Upper lobe of left lung (tissue), 6 donors: ENCODE measurements at regions not wholly inside any gene's neighbourhood (a gene's known extent, or its start where the extent isn't known, plus 50 kb on each side); places are given as distances from the start of the nearest gene placed in this dataset.
A peak's percentile ranks its signal among the peaks of the same experiment; 100 is the strongest.

ENCODE experiments used
- ATAC-seq, 2 donors: fragments of 200-7000 bp; cut with Tn5 transposase; one replicate each; pipeline ENCODE4 v1.9.1; 2022; ENCODE audit warnings: mild to moderate bottlenecking in 2 of 2, moderate library complexity in 2 of 2; ENCODE audit not compliant: low FRiP score in 2 of 2
- DNase-seq, 2 donors: peaks; one replicate each; pipeline ENCODE4 v3.0.0-alpha.2; 2019 to 2020
- H3K27ac ChIP-seq, 4 donors: fragments of 200-600 bp; sonication (generic); one replicate each; pipeline ENCODE4 v1.5.1; 2016 to 2019
- H3K27me3 ChIP-seq, 4 donors: fragments of 200-600 bp; sonication (generic); one replicate each; pipeline ENCODE4 v1.5.1; 2017 to 2019
- H3K36me3 ChIP-seq, 4 donors: fragments of 200-600 bp; sonication (generic); one replicate each; pipeline ENCODE4 v1.5.1; 2016 to 2019
- H3K4me1 ChIP-seq, 4 donors: fragments of 200-600 bp; sonication (generic); one replicate each; pipeline ENCODE4 v1.5.1; 2018 to 2019
- H3K4me3 ChIP-seq, 4 donors: fragments of 200-600 bp; sonication (generic); one replicate each; pipeline ENCODE4 v1.5.1; 2017 to 2019; ENCODE audit warnings: mild to moderate bottlenecking in 2 of 4, moderate library complexity in 1 of 4
- H3K9me3 ChIP-seq, 4 donors: fragments of 200-600 bp; sonication (generic); one replicate each; pipeline ENCODE4 v1.5.1; 2018 to 2019
- CTCF ChIP-seq, 6 experiments: fragments of 450-650 bp in 4 of 6; fragments of 200-600 bp in 2 of 6; sonication (generic) in 2 of 6; IDR thresholded peaks; one replicate each; pipeline ENCODE4 v1.5.1; 2016 to 2019; ENCODE audit warnings: antibody characterized with exemption in 6 of 6
- EP300 ChIP-seq, 4 donors: sonication (generic); formaldehyde crosslinking; IDR thresholded peaks; one replicate each; pipeline ENCODE4 v1.5.1; 2017; ENCODE audit warnings: antibody characterized with exemption in 4 of 4, control low read depth in 2 of 4
- POLR2A ChIP-seq, 4 donors: fragments of 450-650 bp; IDR thresholded peaks; one replicate each; pipeline ENCODE4 v1.5.1; 2016 to 2017; ENCODE audit warnings: antibody characterized with exemption in 4 of 4, mild to moderate bottlenecking in 2 of 4
- POLR2AphosphoS5 ChIP-seq, 2 donors: sonication (generic); formaldehyde crosslinking; IDR thresholded peaks; one replicate each; pipeline ENCODE4 v1.5.1; 2017; ENCODE audit warnings: antibody characterized with exemption in 2 of 2
- WGBS, 2 donors: methylation state at CpG; one replicate each; pipeline ENCODE4 v1.1.5; 2017 to 2018; 5-methylcytosine and 5-hydroxymethylcytosine counted together
- donor health status: DM: no; HTN: no; CAD: no; lungs with moderate emphysema.
- donor health status: DM: no; HTN: yes; CAD: no; lungs with severe emphysema.

GRCh38 chrX:146224442-146224841 is 406.8 kb downstream of the SLITRK2 start:
- H3K27ac ChIP-seq: no peak overlapping the region
- H3K27me3 ChIP-seq: no peaks in the 10 kb centered on the region
- 33 to 40% methylated on average over 1 of the region's 1 CpG for WGBS, 2 donors
- no peak overlapping the region for H3K4me3 ChIP-seq
- no peaks in the 10 kb centered on the region for H3K9me3 ChIP-seq
- H3K36me3 ChIP-seq: no peaks in the 10 kb centered on the region
- no peaks in the 10 kb centered on the region for H3K4me1 ChIP-seq
- DNase-seq: no peak
- TF ChIP-seq CTCF (IDR thresholded peaks at IDR 0.05): no peak
- TF ChIP-seq EP300 (IDR thresholded peaks at IDR 0.05): no peak
- ATAC-seq: no peak

DNA sequence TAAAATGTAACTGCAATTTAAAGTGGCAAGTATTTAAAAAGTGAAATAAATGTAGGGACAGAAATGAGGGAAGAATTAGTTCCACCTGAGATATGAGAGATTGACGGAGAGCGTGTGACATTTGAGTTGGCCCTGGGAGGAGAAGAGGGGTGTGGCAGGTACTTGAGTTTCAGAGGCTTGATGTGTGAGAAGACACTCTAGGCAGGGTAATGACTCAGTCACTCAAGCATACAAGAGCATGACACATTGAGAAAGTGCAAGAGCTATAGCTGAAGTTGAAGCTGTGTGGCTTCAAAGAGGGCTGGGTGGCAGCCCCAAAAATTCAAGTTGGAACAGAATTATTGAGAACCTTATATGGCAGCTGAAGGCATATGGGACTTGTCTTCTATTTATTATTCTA is 420.5 kb downstream of the SLITRK2 start:
- no peaks in the 10 kb centered on the region for H3K36me3 ChIP-seq
- DNase-seq (peak in 1 of 2 donors; percentile 24), ATAC-seq (no peak)
- no peaks in the 10 kb centered on the region for H3K27me3 ChIP-seq
- H3K27ac ChIP-seq: no peak overlapping the region
- H3K4me1 ChIP-seq: no peaks in the 10 kb centered on the region
- 72 to 83% methylated on average over 2 of the region's 2 CpGs for WGBS, 2 donors
- H3K9me3 ChIP-seq: no peaks in the 10 kb centered on the region
- no peak overlapping the region for H3K4me3 ChIP-seq
- TF ChIP-seq POLR2AphosphoS5 (IDR thresholded peaks at IDR 0.05) (no peak), CTCF (IDR thresholded peaks at IDR 0.05) (no peak), EP300 (IDR thresholded peaks at IDR 0.05) (no peak), POLR2A (IDR thresholded peaks at IDR 0.05) (no peak)

DNA sequence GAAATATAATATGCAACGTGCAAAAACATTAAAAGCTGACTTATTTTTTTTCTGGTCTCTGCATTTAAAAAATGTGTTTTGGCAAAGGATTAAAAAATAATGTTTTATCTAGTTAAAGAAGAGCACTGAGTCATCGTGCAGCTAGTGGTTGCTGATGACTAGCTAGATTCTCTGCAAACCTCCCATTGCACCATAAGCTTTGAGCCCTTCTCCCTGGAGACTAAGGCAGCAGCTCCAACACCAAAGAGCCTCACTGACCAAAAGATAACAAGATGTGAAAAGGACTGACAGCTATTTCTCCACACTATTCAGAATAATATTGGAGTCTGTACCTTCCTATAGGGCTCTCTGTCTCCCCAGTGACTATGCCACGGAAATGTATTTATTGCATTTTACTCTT is 424.3 kb downstream of the SLITRK2 start:
- no peak overlapping the region for H3K27ac ChIP-seq
- no peaks in the 10 kb centered on the region for H3K9me3 ChIP-seq
- no peak for DNase-seq
- H3K4me1 ChIP-seq: no peaks in the 10 kb centered on the region
- TF ChIP-seq EP300 (IDR thresholded peaks at IDR 0.05) (no peak), POLR2A (IDR thresholded peaks at IDR 0.05) (no peak), CTCF (IDR thresholded peaks at IDR 0.05) (no peak), POLR2AphosphoS5 (IDR thresholded peaks at IDR 0.05) (no peak)
- H3K36me3 ChIP-seq: no peaks in the 10 kb centered on the region
- no peaks in the 10 kb centered on the region for H3K27me3 ChIP-seq
- ATAC-seq: no peak
- H3K4me3 ChIP-seq: no peak overlapping the region
- 61 to 74% methylated on average over 3 of the region's 3 CpGs for WGBS, 2 donors

- no peaks in the 10 kb centered on the region for H3K36me3 ChIP-seq
- ATAC-seq: no peak
- WGBS, 2 donors: 69 to 87% methylated on average over 3 of the region's 3 CpGs
Observed at GRCh38 chrX:146243041-146243440, 425.4 kb downstream of the SLITRK2 start.

More at GRCh38 chrX:146243041-146243440, 425.4 kb downstream of the SLITRK2 start:
- Histone ChIP-seq H3K4me1 (no peaks in the 10 kb centered on the region), H3K4me3 (no peak overlapping the region), H3K27ac (no peak overlapping the region), H3K27me3 (no peaks in the 10 kb centered on the region), H3K9me3 (no peaks in the 10 kb centered on the region)
- TF ChIP-seq POLR2A (IDR thresholded peaks at IDR 0.05) (no peak), CTCF (IDR thresholded peaks at IDR 0.05) (no peak), POLR2AphosphoS5 (IDR thresholded peaks at IDR 0.05) (no peak), EP300 (IDR thresholded peaks at IDR 0.05) (no peak)
- DNase-seq: no peak
